ENCODE measurements at regions not wholly inside any gene's neighbourhood (a gene's known extent, or its start where the extent isn't known, plus 50 kb on each side); places are given as distances from the start of the nearest gene placed in this dataset.
"Not testable (repeated sequence)": the region's sequence is repeated elsewhere in the genome, so short reads cannot be mapped to it uniquely, and the experiment has no call there.

- DNase-seq: no peak
Observed at GRCh38 chr13:21228738-21229137, 52.3 kb downstream of the MRPL57 start.

GRCh38 chr13:21229241-21230024 is 53.0 kb downstream of the MRPL57 start:
- DNase-seq: no peak

GRCh38 chr13:21230516-21230915 is 54.1 kb downstream of the MRPL57 start:
- DNase-seq: no peak

- no peak for DNase-seq
Observed at GRCh38 chr13:21231426-21231940, 55.0 kb downstream of the MRPL57 start.

GRCh38 chr13:21232196-21232595 is 55.7 kb downstream of the MRPL57 start:
- DNase-seq: no peak

GRCh38 chr13:21232599-21232998 is 56.1 kb downstream of the MRPL57 start:
- no peak for DNase-seq

GRCh38 chr13:21233086-21233485 is 56.6 kb downstream of the MRPL57 start:
- no peak for DNase-seq

GRCh38 chr13:21234526-21234925 is 58.1 kb downstream of the MRPL57 start:
- no peak for DNase-seq

- no peak for DNase-seq
Observed at GRCh38 chr13:21235174-21235573, 58.7 kb downstream of the MRPL57 start.

- no peak for DNase-seq
Observed at GRCh38 chr13:21237081-21237480, 60.6 kb downstream of the MRPL57 start.

GRCh38 chr13:21238267-21238666 is 61.8 kb downstream of the MRPL57 start:
- DNase-seq: no peak

GRCh38 chr13:21240586-21240985 is 64.1 kb downstream of the MRPL57 start:
- DNase-seq: no peak

GRCh38 chr13:21242236-21242635 is 65.8 kb downstream of the MRPL57 start:
- no peak for DNase-seq

- DNase-seq: no peak
Observed at GRCh38 chr13:21243045-21243897, 66.8 kb downstream of the MRPL57 start.

- not testable (repeated sequence) for DNase-seq
Observed at GRCh38 chr13:21243898-21244184, 67.4 kb downstream of the MRPL57 start.

GRCh38 chr13:21246761-21247452 is 70.4 kb downstream of the MRPL57 start:
- no peak for DNase-seq

GRCh38 chr13:21256351-21256761 is 79.9 kb downstream of the MRPL57 start:
- DNase-seq: no peak

- DNase-seq: no peak
Observed at GRCh38 chr13:21256891-21257290, 80.4 kb downstream of the MRPL57 start.

GRCh38 chr13:21259571-21260455 is 83.4 kb downstream of the MRPL57 start:
- DNase-seq: no peak

- not testable (repeated sequence) for DNase-seq
Observed at GRCh38 chr13:21260561-21261290, 84.3 kb downstream of the MRPL57 start.

GRCh38 chr13:21261487-21262216 is 85.2 kb downstream of the MRPL57 start:
- DNase-seq: not testable (repeated sequence)

Measured in central memory CD4-positive, alpha-beta T cell (primary cell).